Ishikawa (cell line): ENCODE measurements at regions not wholly inside any gene's neighbourhood (a gene's known extent, or its start where the extent isn't known, plus 50 kb on each side); places are given as distances from the start of the nearest gene placed in this dataset.

Source experiments
- CEBPB ChIP-seq: IDR thresholded peaks from 2 replicates; pipeline ENCODE4 v1.6.1; 2012
- CREB1 ChIP-seq: IDR thresholded peaks from 2 replicates; pipeline ENCODE4 v1.6.1; 2012; ENCODE audit warnings: low read depth
- EGR1 ChIP-seq: IDR thresholded peaks from 2 replicates; pipeline ENCODE4 v1.6.1; 2012
- EP300 ChIP-seq: IDR thresholded peaks from 2 replicates; pipeline ENCODE4 v1.6.1; 2012; ENCODE audit warnings: borderline replicate concordance
- FOXM1 ChIP-seq: IDR thresholded peaks from 2 replicates; pipeline ENCODE4 v1.6.1; 2012; ENCODE audit warnings: low read depth, borderline replicate concordance
- MAX ChIP-seq: IDR thresholded peaks from 2 replicates; pipeline ENCODE4 v1.6.1; 2012
- NFIC ChIP-seq: IDR thresholded peaks from 2 replicates; pipeline ENCODE4 v1.6.1; 2012
- RAD21 ChIP-seq: IDR thresholded peaks from 2 replicates; pipeline ENCODE4 v1.6.1; 2012; ENCODE audit warnings: low read depth
- TAF1 ChIP-seq: IDR thresholded peaks from 2 replicates; pipeline ENCODE4 v1.6.1; 2012; ENCODE audit warnings: low read depth, mild to moderate bottlenecking
- TCF12 ChIP-seq: IDR thresholded peaks from 2 replicates; pipeline ENCODE4 v1.6.1; 2012; ENCODE audit warnings: low read depth
- TEAD4 ChIP-seq: IDR thresholded peaks from 2 replicates; pipeline ENCODE4 v1.6.1; 2012
- USF1 ChIP-seq: IDR thresholded peaks from 2 replicates; pipeline ENCODE4 v1.6.1; 2012
- YY1 ChIP-seq: IDR thresholded peaks from 2 replicates; pipeline ENCODE4 v1.6.1; 2012; ENCODE audit warnings: low read depth
- ZBTB7A ChIP-seq: IDR thresholded peaks from 2 replicates; pipeline ENCODE4 v1.6.1; 2012; ENCODE audit warnings: low read depth
- TF ChIP-seq, protein P1 (sequence below): IDR thresholded peaks from 2 replicates; pipeline ENCODE4 v1.6.1; 2012; ENCODE audit warnings: low read depth, mild to moderate bottlenecking

- TF ChIP-seq RAD21 (no peak), CREB1 (no peak)
These were observed 220.3 kb upstream of the TENM3 start for GRCh38 chr4:182022909-182023308.

- TF ChIP-seq EP300 (peak; percentile 85), FOXM1 (peak; percentile 86), NFIC (peak; percentile 62), USF1 (no peak), EGR1 (no peak; the same call in 1 of the 2 replicates), TEAD4 (peak; percentile 58; the same call in 1 of the 2 replicates), TCF12 (peak; percentile 81)
These were observed 219.7 kb upstream of the TENM3 start for GRCh38 chr4:182023469-182023868.

- TF ChIP-seq NFIC (no peak), USF1 (no peak), CEBPB (no peak), RAD21 (no peak), EP300 (no peak), YY1 (no peak), CREB1 (no peak), FOXM1 (no peak), EGR1 (no peak), TEAD4 (no peak), MAX (no peak), TAF1 (no peak), TCF12 (no peak), ZBTB7A (no peak)
- TF ChIP-seq, protein P1, sequence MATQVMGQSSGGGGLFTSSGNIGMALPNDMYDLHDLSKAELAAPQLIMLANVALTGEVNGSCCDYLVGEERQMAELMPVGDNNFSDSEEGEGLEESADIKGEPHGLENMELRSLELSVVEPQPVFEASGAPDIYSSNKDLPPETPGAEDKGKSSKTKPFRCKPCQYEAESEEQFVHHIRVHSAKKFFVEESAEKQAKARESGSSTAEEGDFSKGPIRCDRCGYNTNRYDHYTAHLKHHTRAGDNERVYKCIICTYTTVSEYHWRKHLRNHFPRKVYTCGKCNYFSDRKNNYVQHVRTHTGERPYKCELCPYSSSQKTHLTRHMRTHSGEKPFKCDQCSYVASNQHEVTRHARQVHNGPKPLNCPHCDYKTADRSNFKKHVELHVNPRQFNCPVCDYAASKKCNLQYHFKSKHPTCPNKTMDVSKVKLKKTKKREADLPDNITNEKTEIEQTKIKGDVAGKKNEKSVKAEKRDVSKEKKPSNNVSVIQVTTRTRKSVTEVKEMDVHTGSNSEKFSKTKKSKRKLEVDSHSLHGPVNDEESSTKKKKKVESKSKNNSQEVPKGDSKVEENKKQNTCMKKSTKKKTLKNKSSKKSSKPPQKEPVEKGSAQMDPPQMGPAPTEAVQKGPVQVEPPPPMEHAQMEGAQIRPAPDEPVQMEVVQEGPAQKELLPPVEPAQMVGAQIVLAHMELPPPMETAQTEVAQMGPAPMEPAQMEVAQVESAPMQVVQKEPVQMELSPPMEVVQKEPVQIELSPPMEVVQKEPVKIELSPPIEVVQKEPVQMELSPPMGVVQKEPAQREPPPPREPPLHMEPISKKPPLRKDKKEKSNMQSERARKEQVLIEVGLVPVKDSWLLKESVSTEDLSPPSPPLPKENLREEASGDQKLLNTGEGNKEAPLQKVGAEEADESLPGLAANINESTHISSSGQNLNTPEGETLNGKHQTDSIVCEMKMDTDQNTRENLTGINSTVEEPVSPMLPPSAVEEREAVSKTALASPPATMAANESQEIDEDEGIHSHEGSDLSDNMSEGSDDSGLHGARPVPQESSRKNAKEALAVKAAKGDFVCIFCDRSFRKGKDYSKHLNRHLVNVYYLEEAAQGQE: no peak
These were observed 200.3 kb upstream of the TENM3 start for GRCh38 chr4:182042945-182043344.

GRCh38 chr4:182048871-182049270, 194.3 kb upstream of the TENM3 start:
- TF ChIP-seq NFIC (no peak), TCF12 (no peak), USF1 (no peak), TEAD4 (no peak), CREB1 (no peak), EGR1 (no peak), EP300 (no peak), CEBPB (no peak), TAF1 (no peak), FOXM1 (no peak), ZBTB7A (no peak), RAD21 (no peak), YY1 (no peak), MAX (no peak)
- TF ChIP-seq, protein P1: no peak

- TF ChIP-seq TCF12: no peak
- TF ChIP-seq, protein P1: no peak
- TF ChIP-seq NFIC: no peak
- no peak for TF ChIP-seq USF1
- no peak for TF ChIP-seq CEBPB
- TF ChIP-seq TAF1: no peak
- TF ChIP-seq EGR1: no peak
- no peak for TF ChIP-seq TEAD4
- TF ChIP-seq RAD21: no peak
- no peak for TF ChIP-seq EP300
- TF ChIP-seq MAX: no peak
- TF ChIP-seq ZBTB7A: no peak
- TF ChIP-seq FOXM1: no peak
- no peak for TF ChIP-seq YY1
- TF ChIP-seq CREB1: no peak
These were observed 186.3 kb upstream of the TENM3 start for GRCh38 chr4:182056866-182057265.
